ENCODE measurements at regions not wholly inside any gene's neighbourhood (a gene's known extent, or its start where the extent isn't known, plus 50 kb on each side); places are given as distances from the start of the nearest gene placed in this dataset.
"Not testable (repeated sequence)": the region's sequence is repeated elsewhere in the genome, so short reads cannot be mapped to it uniquely, and the experiment has no call there.

GRCh38 chr17:13160296-13160695, 142.5 kb upstream of the ELAC2 start:
- no peak for ATAC-seq (ENCODE audit: low FRiP score)
- no peak for DNase-seq (ENCODE audit: low spot score)

GRCh38 chr17:13158494-13159240, 140.8 kb upstream of the ELAC2 start:
- no peak for ATAC-seq (ENCODE audit: low FRiP score)
- no peak for TF ChIP-seq CTCF (IDR thresholded peaks at IDR 0.05)
- DNase-seq (ENCODE audit: low spot score), result no peak

More at GRCh38 chr17:13160296-13160695, 142.5 kb upstream of the ELAC2 start:
- no peak for TF ChIP-seq CTCF (IDR thresholded peaks at IDR 0.05)

- TF ChIP-seq CTCF (IDR thresholded peaks at IDR 0.05), result no peak
- DNase-seq (ENCODE audit: low spot score), result no peak
- ATAC-seq (ENCODE audit: low FRiP score), result no peak
Observed at GRCh38 chr17:13157656-13158055, 139.8 kb upstream of the ELAC2 start.

GRCh38 chr17:13154930-13155329, 137.1 kb upstream of the ELAC2 start:
- no peak for TF ChIP-seq CTCF (IDR thresholded peaks at IDR 0.05)
- no peak for DNase-seq (ENCODE audit: low spot score)
- no peak for ATAC-seq (ENCODE audit: low FRiP score)

- TF ChIP-seq CTCF (IDR thresholded peaks at IDR 0.05), result no peak
- no peak for ATAC-seq (ENCODE audit: low FRiP score)
- DNase-seq (ENCODE audit: low spot score), result no peak
Observed at GRCh38 chr17:13154398-13154797, 136.6 kb upstream of the ELAC2 start.

GRCh38 chr17:13153036-13153435, 135.2 kb upstream of the ELAC2 start:
- DNase-seq (ENCODE audit: low spot score), result no peak
- no peak for TF ChIP-seq CTCF (IDR thresholded peaks at IDR 0.05)
- no peak for ATAC-seq (ENCODE audit: low FRiP score)

GRCh38 chr17:13152501-13152900, 134.7 kb upstream of the ELAC2 start:
- TF ChIP-seq CTCF (IDR thresholded peaks at IDR 0.05), result no peak
- no peak for DNase-seq (ENCODE audit: low spot score)
- no peak for ATAC-seq (ENCODE audit: low FRiP score)

- DNase-seq (ENCODE audit: low spot score); ATAC-seq (ENCODE audit: low FRiP score): not testable (repeated sequence)
Observed at GRCh38 chr17:13150738-13151137, 132.9 kb upstream of the ELAC2 start.

Measured in omental fat pad (tissue), 3 donors.